HEK293 (cell line): ENCODE measurements at regions not wholly inside any gene's neighbourhood (a gene's known extent, or its start where the extent isn't known, plus 50 kb on each side); places are given as distances from the start of the nearest gene placed in this dataset.

Experiments
- CTCF ChIA-PET: fragments of 350-600 bp; formaldehyde crosslinking; extraction: SDS; loops from one replicate; lab custom pipeline; 2021; ENCODE audit warnings: antibody characterized with exemption; lab: Yijun Ruan, JAX
- POLR2A ChIA-PET: fragments of 300-600 bp; formaldehyde crosslinking; extraction: SDS; loops from one replicate; lab custom pipeline; 2020; ENCODE audit warnings: antibody characterized with exemption, inconsistent platforms; lab: Yijun Ruan, JAX
- H3K27ac ChIP-seq: fragments of 200-500 bp; sonication (Bioruptor generic); 2 replicates; pipeline ENCODE4 v1.5.1; 2014; ENCODE audit warnings: low read depth, low read length, control low read depth, inconsistent platforms; ENCODE audit errors: extremely low read depth
- H3K36me3 ChIP-seq, 2 experiments: fragments of 200-500 bp in 1 of 2; sonication (Bioruptor generic) in 1 of 2; 1 replicate in 1 of 2; 2 replicates in 1 of 2; pipeline ENCODE4 v1.5.1; 2014 to 2017; ENCODE audit warnings: inconsistent platforms in 2 of 2, low read length in 2 of 2; ENCODE audit not compliant: control insufficient read depth in 2 of 2, insufficient read depth in 1 of 2
- H3K4me1 ChIP-seq: fragments of 200-500 bp; sonication (Bioruptor generic); 2 replicates; pipeline ENCODE4 v1.5.1; 2014; ENCODE audit warnings: mild to moderate bottlenecking, low read length, inconsistent platforms; ENCODE audit not compliant: control insufficient read depth, insufficient read depth
- H3K4me3 ChIP-seq: 2 replicates; pipeline ENCODE4 v1.5.1; 2011; ENCODE audit warnings: low read depth, mild to moderate bottlenecking, control low read depth, low read length, moderate library complexity
- H3K9me3 ChIP-seq: fragments of 200-500 bp; sonication (Bioruptor generic); 2 replicates; pipeline ENCODE4 v1.5.1; 2014; ENCODE audit warnings: low read depth, low read length, inconsistent platforms; ENCODE audit not compliant: control insufficient read depth, insufficient read depth
- BCL11B ChIP-seq: fragments of 450-650 bp; formaldehyde crosslinking; IDR thresholded peaks from 2 replicates; pipeline ENCODE4 v1.5.1; 2016; ENCODE audit warnings: low read depth, missing biosample characterization, missing genetic modification characterization
- GLIS1 ChIP-seq: fragments of 450-650 bp; formaldehyde crosslinking; IDR thresholded peaks from 2 replicates; pipeline ENCODE4 v1.5.1; 2016; ENCODE audit warnings: missing biosample characterization, missing genetic modification characterization
- IKZF3 ChIP-seq: fragments of 450-650 bp; IDR thresholded peaks from 2 replicates; pipeline ENCODE4 v1.5.0; 2018; ENCODE audit warnings: missing biosample characterization, mild to moderate bottlenecking, missing genetic modification characterization, moderate library complexity
- PRDM1 ChIP-seq: fragments of 450-650 bp; formaldehyde crosslinking; IDR thresholded peaks from 2 replicates; pipeline ENCODE4; 2016; ENCODE audit warnings: missing biosample characterization, missing genetic modification characterization
- SP7 ChIP-seq: fragments of 450-650 bp; formaldehyde crosslinking; IDR thresholded peaks from 2 replicates; pipeline ENCODE4 v1.5.1; 2016; ENCODE audit warnings: missing biosample characterization, missing genetic modification characterization
- ZBTB48 ChIP-seq: fragments of 450-650 bp; formaldehyde crosslinking; IDR thresholded peaks from 2 replicates; pipeline ENCODE4 v1.5.1; 2016; ENCODE audit warnings: missing biosample characterization, missing genetic modification characterization
- ZEB2 ChIP-seq: fragments of 450-650 bp; formaldehyde crosslinking; IDR thresholded peaks from 2 replicates; pipeline ENCODE4 v1.5.1; 2016; ENCODE audit warnings: missing biosample characterization, missing genetic modification characterization
- ZFP69B ChIP-seq: fragments of 450-650 bp; formaldehyde crosslinking; IDR thresholded peaks from 2 replicates; pipeline ENCODE4 v1.5.1; 2016; ENCODE audit warnings: missing biosample characterization, missing genetic modification characterization
- ZNF16 ChIP-seq: fragments of 450-650 bp; formaldehyde crosslinking; IDR thresholded peaks from 2 replicates; pipeline ENCODE4 v1.5.1; 2016; ENCODE audit warnings: low read depth, missing biosample characterization, missing genetic modification characterization
- ZNF184 ChIP-seq: fragments of 450-650 bp; IDR thresholded peaks from 2 replicates; pipeline ENCODE4 v1.5.1; 2018; ENCODE audit warnings: missing biosample characterization, mild to moderate bottlenecking, missing genetic modification characterization
- ZNF19 ChIP-seq: fragments of 450-650 bp; formaldehyde crosslinking; IDR thresholded peaks from 2 replicates; pipeline ENCODE4; 2016; ENCODE audit warnings: missing biosample characterization, missing genetic modification characterization, low read depth
- ZNF274 ChIP-seq, 2 experiments: fragments of 200-500 bp in 1 of 2; fragments of 450-650 bp in 1 of 2; sonication (Bioruptor generic) in 1 of 2; formaldehyde crosslinking in 1 of 2; IDR thresholded peaks; 2 replicates each; pipeline versions ENCODE4 v1.5.1 to v1.6.1; 2014 to 2016; ENCODE audit warnings: borderline replicate concordance in 1 of 2, inconsistent platforms in 1 of 2, low read length in 1 of 2, missing biosample characterization in 1 of 2, missing genetic modification characterization in 1 of 2
- ZNF423 ChIP-seq: fragments of 450-650 bp; formaldehyde crosslinking; IDR thresholded peaks from 2 replicates; pipeline ENCODE4 v1.5.1; 2016; ENCODE audit warnings: missing biosample characterization, missing genetic modification characterization
- ZNF426 ChIP-seq: fragments of 450-650 bp; formaldehyde crosslinking; IDR thresholded peaks from 2 replicates; pipeline ENCODE4 v1.5.1; 2017; ENCODE audit warnings: missing biosample characterization, missing genetic modification characterization, mild to moderate bottlenecking, inconsistent platforms, moderate library complexity
- ZNF473 ChIP-seq: fragments of 450-650 bp; formaldehyde crosslinking; IDR thresholded peaks from 2 replicates; pipeline ENCODE4 v1.5.1; 2017; ENCODE audit warnings: missing biosample characterization, missing genetic modification characterization
- ZNF529 ChIP-seq: fragments of 450-650 bp; formaldehyde crosslinking; IDR thresholded peaks from 2 replicates; pipeline ENCODE4 v1.5.1; 2017; ENCODE audit warnings: missing genetic modification characterization, missing biosample characterization; ENCODE audit not compliant: insufficient replicate concordance
- ZNF558 ChIP-seq: fragments of 450-650 bp; formaldehyde crosslinking; IDR thresholded peaks from 2 replicates; pipeline ENCODE4 v1.5.1; 2016; ENCODE audit warnings: missing biosample characterization, missing genetic modification characterization
- ZNF623 ChIP-seq: fragments of 450-650 bp; formaldehyde crosslinking; IDR thresholded peaks from 2 replicates; pipeline ENCODE4 v1.5.1; 2016; ENCODE audit warnings: missing biosample characterization, missing genetic modification characterization
- ZNF626 ChIP-seq: fragments of 450-650 bp; sonication (Bioruptor Pico); formaldehyde crosslinking; IDR thresholded peaks from 2 replicates; pipeline ENCODE4 v1.5.1; 2018; ENCODE audit warnings: missing biosample characterization, missing genetic modification characterization, inconsistent platforms
- ZNF654 ChIP-seq: fragments of 450-650 bp; formaldehyde crosslinking; IDR thresholded peaks from 2 replicates; pipeline ENCODE4 v1.5.1; 2016; ENCODE audit warnings: low read depth, missing biosample characterization, missing genetic modification characterization
- ZNF660 ChIP-seq: fragments of 450-650 bp; IDR thresholded peaks from 2 replicates; pipeline ENCODE4 v1.5.1; 2018; ENCODE audit warnings: missing biosample characterization, mild to moderate bottlenecking, missing genetic modification characterization
- ZNF785 ChIP-seq: fragments of 450-650 bp; formaldehyde crosslinking; IDR thresholded peaks from 2 replicates; pipeline ENCODE4 v1.5.1; 2016; ENCODE audit warnings: missing biosample characterization, missing genetic modification characterization
- ZNF792 ChIP-seq: fragments of 450-650 bp; formaldehyde crosslinking; IDR thresholded peaks from 2 replicates; pipeline ENCODE4 v1.5.1; 2016; ENCODE audit warnings: missing biosample characterization, missing genetic modification characterization
- ZNF843 ChIP-seq: fragments of 450-650 bp; formaldehyde crosslinking; IDR thresholded peaks from 2 replicates; pipeline ENCODE4 v1.5.1; 2016; ENCODE audit warnings: missing biosample characterization, missing genetic modification characterization
- ZSCAN30 ChIP-seq: fragments of 450-650 bp; IDR thresholded peaks from 2 replicates; pipeline ENCODE4 v1.5.1; 2018; ENCODE audit warnings: missing biosample characterization, mild to moderate bottlenecking, missing genetic modification characterization, moderate library complexity
- TF ChIP-seq, protein P1 (sequence below): fragments of 450-650 bp; formaldehyde crosslinking; IDR thresholded peaks from 2 replicates; pipeline ENCODE4 v1.5.1; 2017; ENCODE audit warnings: missing biosample characterization, missing genetic modification characterization
- TF ChIP-seq, protein P2 (sequence below): fragments of 450-650 bp; formaldehyde crosslinking; IDR thresholded peaks from 2 replicates; pipeline ENCODE4 v1.5.1; 2016; ENCODE audit warnings: missing biosample characterization, missing genetic modification characterization
- TF ChIP-seq, protein P3 (sequence below): fragments of 450-650 bp; formaldehyde crosslinking; IDR thresholded peaks from 2 replicates; pipeline ENCODE4 v1.5.1; 2016; ENCODE audit warnings: missing biosample characterization, missing genetic modification characterization

DNA sequence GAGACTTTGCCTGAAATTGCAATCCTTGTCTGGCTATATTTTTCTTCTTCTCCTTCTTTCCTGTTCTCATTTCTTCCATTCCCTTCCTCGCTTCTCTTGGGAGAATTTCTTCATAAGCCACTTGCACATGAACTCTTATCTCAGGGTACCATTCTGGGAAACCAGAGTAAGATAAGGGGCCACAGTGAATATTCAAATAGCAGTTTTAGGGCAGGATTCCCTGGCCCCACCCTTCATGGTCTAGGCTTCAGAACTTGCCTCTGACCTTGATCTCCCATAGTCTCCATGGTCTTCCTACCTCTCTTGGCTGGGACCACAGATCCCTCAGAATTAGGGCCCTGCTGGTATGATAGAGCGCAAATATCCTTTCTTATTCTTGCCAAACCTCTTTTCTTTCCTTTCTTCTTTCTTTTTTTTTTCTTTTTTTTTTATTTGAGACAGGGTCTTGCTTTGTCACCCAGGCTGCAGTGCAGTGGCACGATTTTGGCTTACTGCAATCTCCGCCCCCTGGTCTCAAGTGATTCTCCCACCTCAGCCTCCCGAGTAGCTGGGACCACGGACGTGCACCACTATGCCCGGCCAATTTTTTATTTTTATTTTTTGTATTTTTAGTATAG lies 123.0 kb upstream of the CITED2 start:
- Histone ChIP-seq H3K36me3 (no peaks in the 10 kb centered on the region), H3K4me1 (no peaks in the 10 kb centered on the region), H3K27ac (no peak overlapping the region), H3K9me3 (no peaks in the 10 kb centered on the region), H3K4me3 (no peak overlapping the region)
- ChIA-PET CTCF (interaction anchor here (0.7 kb wide), 1 partner anchor 578 kb away, joined by 5 read pairs; no protein-coding TSS in a partner anchor), POLR2A (no interaction called here)
- TF ChIP-seq, protein P1, sequence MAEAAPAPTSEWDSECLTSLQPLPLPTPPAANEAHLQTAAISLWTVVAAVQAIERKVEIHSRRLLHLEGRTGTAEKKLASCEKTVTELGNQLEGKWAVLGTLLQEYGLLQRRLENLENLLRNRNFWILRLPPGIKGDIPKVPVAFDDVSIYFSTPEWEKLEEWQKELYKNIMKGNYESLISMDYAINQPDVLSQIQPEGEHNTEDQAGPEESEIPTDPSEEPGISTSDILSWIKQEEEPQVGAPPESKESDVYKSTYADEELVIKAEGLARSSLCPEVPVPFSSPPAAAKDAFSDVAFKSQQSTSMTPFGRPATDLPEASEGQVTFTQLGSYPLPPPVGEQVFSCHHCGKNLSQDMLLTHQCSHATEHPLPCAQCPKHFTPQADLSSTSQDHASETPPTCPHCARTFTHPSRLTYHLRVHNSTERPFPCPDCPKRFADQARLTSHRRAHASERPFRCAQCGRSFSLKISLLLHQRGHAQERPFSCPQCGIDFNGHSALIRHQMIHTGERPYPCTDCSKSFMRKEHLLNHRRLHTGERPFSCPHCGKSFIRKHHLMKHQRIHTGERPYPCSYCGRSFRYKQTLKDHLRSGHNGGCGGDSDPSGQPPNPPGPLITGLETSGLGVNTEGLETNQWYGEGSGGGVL (tag by site-specific recombination), result no peak
- TF ChIP-seq GLIS1, result no peak
- no peak for TF ChIP-seq ZNF473
- TF ChIP-seq ZNF184 (tag by site-specific recombination), result no peak
- TF ChIP-seq ZFP69B, result no peak
- TF ChIP-seq BCL11B (tag by site-specific recombination), result no peak
- no peak for TF ChIP-seq ZNF843 (tag by site-specific recombination)
- no peak for TF ChIP-seq SP7
- no peak for TF ChIP-seq ZSCAN30 (tag by site-specific recombination)
- no peak for TF ChIP-seq ZNF19
- no peak for TF ChIP-seq ZNF16 (tag by site-specific recombination)
- TF ChIP-seq ZNF792 (tag by site-specific recombination), result no peak
- TF ChIP-seq ZNF529 (tag by site-specific recombination), result no peak
- TF ChIP-seq PRDM1 (tag by site-specific recombination), result no peak
- TF ChIP-seq ZEB2 (tag by site-specific recombination), result no peak
- TF ChIP-seq, protein P2, sequence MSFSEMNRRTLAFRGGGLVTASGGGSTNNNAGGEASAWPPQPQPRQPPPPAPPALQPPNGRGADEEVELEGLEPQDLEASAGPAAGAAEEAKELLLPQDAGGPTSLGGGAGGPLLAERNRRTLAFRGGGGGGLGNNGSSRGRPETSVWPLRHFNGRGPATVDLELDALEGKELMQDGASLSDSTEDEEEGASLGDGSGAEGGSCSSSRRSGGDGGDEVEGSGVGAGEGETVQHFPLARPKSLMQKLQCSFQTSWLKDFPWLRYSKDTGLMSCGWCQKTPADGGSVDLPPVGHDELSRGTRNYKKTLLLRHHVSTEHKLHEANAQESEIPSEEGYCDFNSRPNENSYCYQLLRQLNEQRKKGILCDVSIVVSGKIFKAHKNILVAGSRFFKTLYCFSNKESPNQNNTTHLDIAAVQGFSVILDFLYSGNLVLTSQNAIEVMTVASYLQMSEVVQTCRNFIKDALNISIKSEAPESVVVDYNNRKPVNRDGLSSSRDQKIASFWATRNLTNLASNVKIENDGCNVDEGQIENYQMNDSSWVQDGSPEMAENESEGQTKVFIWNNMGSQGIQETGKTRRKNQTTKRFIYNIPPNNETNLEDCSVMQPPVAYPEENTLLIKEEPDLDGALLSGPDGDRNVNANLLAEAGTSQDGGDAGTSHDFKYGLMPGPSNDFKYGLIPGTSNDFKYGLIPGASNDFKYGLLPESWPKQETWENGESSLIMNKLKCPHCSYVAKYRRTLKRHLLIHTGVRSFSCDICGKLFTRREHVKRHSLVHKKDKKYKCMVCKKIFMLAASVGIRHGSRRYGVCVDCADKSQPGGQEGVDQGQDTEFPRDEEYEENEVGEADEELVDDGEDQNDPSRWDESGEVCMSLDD (tag by site-specific recombination), result no peak
- TF ChIP-seq ZBTB48, result no peak

GRCh38 chr6:139496654-139497344 lies 122.4 kb upstream of the CITED2 start:
- ChIA-PET POLR2A (no interaction called here), CTCF (no interaction called here)
- H3K27ac ChIP-seq, result no peak overlapping the region
- no peaks in the 10 kb centered on the region for H3K4me1 ChIP-seq
- no peaks in the 10 kb centered on the region for H3K36me3 ChIP-seq
- H3K9me3 ChIP-seq, result no peaks in the 10 kb centered on the region
- H3K4me3 ChIP-seq, result no peak overlapping the region
- TF ChIP-seq, protein P3, sequence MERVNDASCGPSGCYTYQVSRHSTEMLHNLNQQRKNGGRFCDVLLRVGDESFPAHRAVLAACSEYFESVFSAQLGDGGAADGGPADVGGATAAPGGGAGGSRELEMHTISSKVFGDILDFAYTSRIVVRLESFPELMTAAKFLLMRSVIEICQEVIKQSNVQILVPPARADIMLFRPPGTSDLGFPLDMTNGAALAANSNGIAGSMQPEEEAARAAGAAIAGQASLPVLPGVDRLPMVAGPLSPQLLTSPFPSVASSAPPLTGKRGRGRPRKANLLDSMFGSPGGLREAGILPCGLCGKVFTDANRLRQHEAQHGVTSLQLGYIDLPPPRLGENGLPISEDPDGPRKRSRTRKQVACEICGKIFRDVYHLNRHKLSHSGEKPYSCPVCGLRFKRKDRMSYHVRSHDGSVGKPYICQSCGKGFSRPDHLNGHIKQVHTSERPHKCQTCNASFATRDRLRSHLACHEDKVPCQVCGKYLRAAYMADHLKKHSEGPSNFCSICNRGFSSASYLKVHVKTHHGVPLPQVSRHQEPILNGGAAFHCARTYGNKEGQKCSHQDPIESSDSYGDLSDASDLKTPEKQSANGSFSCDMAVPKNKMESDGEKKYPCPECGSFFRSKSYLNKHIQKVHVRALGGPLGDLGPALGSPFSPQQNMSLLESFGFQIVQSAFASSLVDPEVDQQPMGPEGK, result no peak
- TF ChIP-seq ZNF785 (tag by site-specific recombination) (no peak), ZNF426 (no peak), IKZF3 (tag by site-specific recombination) (no peak), ZNF654 (no peak), ZNF423 (tag by site-specific recombination) (no peak), ZNF274 (IDR thresholded peaks at IDR 0.05; ENCODE audit: low read length) (no peak), ZNF274 (tag by site-specific recombination; IDR thresholded peaks at IDR 0.05; ENCODE audit: borderline replicate concordance) (no peak), ZNF660 (tag by site-specific recombination) (no peak), ZNF623 (tag by site-specific recombination) (no peak), ZNF558 (tag by site-specific recombination) (no peak), ZNF626 (no peak), ZEB2 (tag by site-specific recombination) (no peak)
- TF ChIP-seq, protein P1 (tag by site-specific recombination), result no peak
